ENCODE measurements at regions not wholly inside any gene's neighbourhood (a gene's known extent, or its start where the extent isn't known, plus 50 kb on each side); places are given as distances from the start of the nearest gene placed in this dataset.

DNA sequence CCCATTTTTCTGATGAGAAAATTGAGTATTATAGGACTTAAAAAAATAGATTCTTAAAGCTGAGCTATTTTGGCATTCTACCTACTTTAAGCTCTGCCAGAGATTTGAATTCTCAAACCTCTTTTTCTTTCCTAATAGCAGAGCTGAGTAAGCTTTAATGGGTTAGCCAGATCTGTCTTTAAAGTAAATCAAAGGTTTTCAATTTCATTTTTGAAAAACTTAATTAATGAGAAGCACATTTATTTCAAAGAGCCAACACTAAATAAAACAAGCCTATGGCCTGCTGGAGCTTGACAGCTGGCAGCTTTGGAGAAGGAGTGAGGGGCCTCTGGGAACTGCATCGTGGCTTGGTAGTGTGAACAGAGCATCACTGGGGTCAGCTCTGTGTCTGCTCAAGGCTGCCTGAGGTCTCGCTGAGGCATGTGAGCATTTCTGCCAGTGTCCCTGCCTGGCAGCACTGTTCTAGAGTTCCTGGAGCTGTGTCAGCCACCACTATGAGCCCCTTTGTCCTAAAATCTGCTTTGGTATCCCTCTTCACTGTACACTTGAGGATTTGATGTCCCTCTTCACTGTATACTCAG lies 50.4 kb upstream of the PRSS23 start:
- peak overlapping the region; percentile 52 for H2AFZ ChIP-seq (ENCODE audit: low read length)
- H3K27ac ChIP-seq (ENCODE audit: low read depth, low read length), result no peak overlapping the region
- no peaks in the 10 kb centered on the region for H3K27me3 ChIP-seq (ENCODE audit: insufficient read depth, low read length)
- H3K9me3 ChIP-seq (ENCODE audit: low read depth, low read length), result no peaks in the 10 kb centered on the region
- H3K4me1 ChIP-seq (ENCODE audit: insufficient read depth, low read length), result peaks cover 40% of the 10 kb centered on the region
- H3K36me3 ChIP-seq (ENCODE audit: insufficient read depth, low read length), result no peaks in the 10 kb centered on the region
- DNase-seq (ENCODE audit: insufficient read length, low spot score, missing footprints), result no peak
- no peak overlapping the region for H3K4me3 ChIP-seq (ENCODE audit: insufficient read depth, low read length)
- H4K20me1 ChIP-seq (ENCODE audit: insufficient read depth, low read length), result no peaks in the 10 kb centered on the region
- H3K79me2 ChIP-seq (ENCODE audit: insufficient read depth, low read length), result no peaks in the 10 kb centered on the region
- TF ChIP-seq, protein P1, sequence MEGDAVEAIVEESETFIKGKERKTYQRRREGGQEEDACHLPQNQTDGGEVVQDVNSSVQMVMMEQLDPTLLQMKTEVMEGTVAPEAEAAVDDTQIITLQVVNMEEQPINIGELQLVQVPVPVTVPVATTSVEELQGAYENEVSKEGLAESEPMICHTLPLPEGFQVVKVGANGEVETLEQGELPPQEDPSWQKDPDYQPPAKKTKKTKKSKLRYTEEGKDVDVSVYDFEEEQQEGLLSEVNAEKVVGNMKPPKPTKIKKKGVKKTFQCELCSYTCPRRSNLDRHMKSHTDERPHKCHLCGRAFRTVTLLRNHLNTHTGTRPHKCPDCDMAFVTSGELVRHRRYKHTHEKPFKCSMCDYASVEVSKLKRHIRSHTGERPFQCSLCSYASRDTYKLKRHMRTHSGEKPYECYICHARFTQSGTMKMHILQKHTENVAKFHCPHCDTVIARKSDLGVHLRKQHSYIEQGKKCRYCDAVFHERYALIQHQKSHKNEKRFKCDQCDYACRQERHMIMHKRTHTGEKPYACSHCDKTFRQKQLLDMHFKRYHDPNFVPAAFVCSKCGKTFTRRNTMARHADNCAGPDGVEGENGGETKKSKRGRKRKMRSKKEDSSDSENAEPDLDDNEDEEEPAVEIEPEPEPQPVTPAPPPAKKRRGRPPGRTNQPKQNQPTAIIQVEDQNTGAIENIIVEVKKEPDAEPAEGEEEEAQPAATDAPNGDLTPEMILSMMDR (IDR thresholded peaks at IDR 0.05; ENCODE audit: extremely low read depth, low read depth, low read length), result no peak
- no peak overlapping the region for H3K4me2 ChIP-seq (ENCODE audit: insufficient read depth, low read length)

DNA sequence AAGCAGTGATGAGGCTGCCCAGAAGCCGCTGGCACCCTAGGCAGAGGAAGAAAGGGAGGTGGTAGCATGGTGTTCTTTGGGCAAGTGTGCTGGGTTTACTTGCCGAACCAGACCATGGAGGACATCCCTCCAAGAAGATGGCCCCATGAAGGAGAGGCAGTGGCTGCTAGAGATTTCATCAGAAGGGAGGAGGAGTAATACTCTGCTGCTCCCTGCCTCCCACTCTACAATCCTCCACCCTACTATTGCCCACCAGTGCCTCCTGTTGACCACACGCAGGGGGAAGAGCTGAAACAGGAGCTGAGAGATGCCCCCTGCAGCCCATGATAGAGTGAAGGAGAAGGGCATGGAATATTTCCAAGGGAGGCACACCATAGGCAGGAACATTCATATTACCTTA lies 51.0 kb upstream of the PRSS23 start:
- TF ChIP-seq, protein P1 (IDR thresholded peaks at IDR 0.05; ENCODE audit: extremely low read depth, low read depth, low read length), result peak; percentile 18
- H3K36me3 ChIP-seq (ENCODE audit: insufficient read depth, low read length), result no peaks in the 10 kb centered on the region
- no peak overlapping the region for H3K4me2 ChIP-seq (ENCODE audit: insufficient read depth, low read length)
- H3K4me1 ChIP-seq (ENCODE audit: insufficient read depth, low read length), result peaks cover 40% of the 10 kb centered on the region
- no peaks in the 10 kb centered on the region for H3K79me2 ChIP-seq (ENCODE audit: insufficient read depth, low read length)
- H3K4me3 ChIP-seq (ENCODE audit: insufficient read depth, low read length), result no peak overlapping the region
- H3K27ac ChIP-seq (ENCODE audit: low read depth, low read length), result no peak overlapping the region
- H4K20me1 ChIP-seq (ENCODE audit: insufficient read depth, low read length), result no peaks in the 10 kb centered on the region
- no peak overlapping the region for H2AFZ ChIP-seq (ENCODE audit: low read length)
- DNase-seq (ENCODE audit: insufficient read length, low spot score, missing footprints), result no peak
- no peaks in the 10 kb centered on the region for H3K27me3 ChIP-seq (ENCODE audit: insufficient read depth, low read length)
- no peaks in the 10 kb centered on the region for H3K9me3 ChIP-seq (ENCODE audit: low read depth, low read length)

DNA sequence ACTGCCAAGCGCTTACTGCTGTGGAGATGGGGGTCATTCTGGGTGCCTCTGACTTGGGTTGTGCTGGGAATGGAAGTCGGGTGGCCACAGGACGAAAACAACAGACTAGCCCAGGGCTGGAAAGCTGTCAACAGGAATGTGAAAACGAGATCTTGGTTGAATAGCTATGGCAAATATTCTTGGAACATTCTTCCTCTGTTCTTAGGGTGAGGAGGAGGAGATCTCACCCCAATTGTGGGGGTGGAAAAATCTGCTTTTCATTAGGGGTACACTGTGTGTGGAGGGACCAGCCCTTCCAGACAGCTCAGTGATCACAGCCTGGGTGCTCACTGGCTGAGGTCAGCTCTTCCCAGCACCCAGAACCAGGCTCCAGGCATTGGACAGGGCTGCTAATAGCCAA lies 52.0 kb upstream of the PRSS23 start:
- DNase-seq (ENCODE audit: insufficient read length, low spot score, missing footprints), result peak; percentile 65
- TF ChIP-seq, protein P1 (IDR thresholded peaks at IDR 0.05; ENCODE audit: extremely low read depth, low read depth, low read length), result no peak
- H3K9me3 ChIP-seq (ENCODE audit: low read depth, low read length), result no peaks in the 10 kb centered on the region
- H3K4me1 ChIP-seq (ENCODE audit: insufficient read depth, low read length), result peaks cover 48% of the 10 kb centered on the region
- H2AFZ ChIP-seq (ENCODE audit: low read length), result peak overlapping the region; percentile 38
- peak overlapping the region; percentile 99 for H3K27ac ChIP-seq (ENCODE audit: low read depth, low read length)
- H3K4me2 ChIP-seq (ENCODE audit: insufficient read depth, low read length), result peak overlapping the region; percentile 34
- H3K79me2 ChIP-seq (ENCODE audit: insufficient read depth, low read length), result no peaks in the 10 kb centered on the region
- H4K20me1 ChIP-seq (ENCODE audit: insufficient read depth, low read length), result no peaks in the 10 kb centered on the region
- H3K27me3 ChIP-seq (ENCODE audit: insufficient read depth, low read length), result no peaks in the 10 kb centered on the region
- H3K36me3 ChIP-seq (ENCODE audit: insufficient read depth, low read length), result no peaks in the 10 kb centered on the region
- H3K4me3 ChIP-seq (ENCODE audit: insufficient read depth, low read length), result no peak overlapping the region

DNA sequence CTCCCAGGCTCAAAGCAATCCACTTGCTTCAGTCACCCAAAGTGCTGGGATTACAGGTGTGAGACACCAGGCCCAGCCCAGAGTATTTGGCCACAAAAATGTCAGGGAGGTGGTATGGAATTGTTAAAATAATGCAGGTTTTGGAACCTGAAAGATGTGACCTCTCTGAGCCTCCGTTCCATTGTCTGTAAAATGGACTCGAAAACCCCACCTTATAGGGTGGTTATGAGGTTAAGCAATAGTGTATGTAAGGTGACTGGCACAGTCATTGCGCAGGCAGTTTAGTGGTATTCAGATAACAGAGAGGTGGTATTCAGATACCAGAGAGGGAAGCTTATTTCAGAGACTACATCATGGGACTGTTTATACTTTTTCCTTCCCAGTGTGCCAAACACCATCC lies 52.5 kb upstream of the PRSS23 start:
- H3K4me1 ChIP-seq (ENCODE audit: insufficient read depth, low read length), result peaks cover 53% of the 10 kb centered on the region

More for the DNA sequence above, 52.5 kb upstream of the PRSS23 start:
- H2AFZ ChIP-seq (ENCODE audit: low read length), result peak overlapping the region; percentile 38
- DNase-seq (ENCODE audit: insufficient read length, low spot score, missing footprints), result no peak
- no peaks in the 10 kb centered on the region for H3K79me2 ChIP-seq (ENCODE audit: insufficient read depth, low read length)
- H3K36me3 ChIP-seq (ENCODE audit: insufficient read depth, low read length), result no peaks in the 10 kb centered on the region
- no peaks in the 10 kb centered on the region for H3K27me3 ChIP-seq (ENCODE audit: insufficient read depth, low read length)
- H3K4me3 ChIP-seq (ENCODE audit: insufficient read depth, low read length), result no peak overlapping the region
- H3K27ac ChIP-seq (ENCODE audit: low read depth, low read length), result peak overlapping the region; percentile 99
- TF ChIP-seq, protein P1 (IDR thresholded peaks at IDR 0.05; ENCODE audit: extremely low read depth, low read depth, low read length), result no peak
- H4K20me1 ChIP-seq (ENCODE audit: insufficient read depth, low read length), result no peaks in the 10 kb centered on the region
- H3K4me2 ChIP-seq (ENCODE audit: insufficient read depth, low read length), result peak overlapping the region; percentile 34
- H3K9me3 ChIP-seq (ENCODE audit: low read depth, low read length), result no peaks in the 10 kb centered on the region

Data from osteoblast (primary cell).